ENCODE measurements at regions not wholly inside any gene's neighbourhood (a gene's known extent, or its start where the extent isn't known, plus 50 kb on each side); places are given as distances from the start of the nearest gene placed in this dataset.

DNA sequence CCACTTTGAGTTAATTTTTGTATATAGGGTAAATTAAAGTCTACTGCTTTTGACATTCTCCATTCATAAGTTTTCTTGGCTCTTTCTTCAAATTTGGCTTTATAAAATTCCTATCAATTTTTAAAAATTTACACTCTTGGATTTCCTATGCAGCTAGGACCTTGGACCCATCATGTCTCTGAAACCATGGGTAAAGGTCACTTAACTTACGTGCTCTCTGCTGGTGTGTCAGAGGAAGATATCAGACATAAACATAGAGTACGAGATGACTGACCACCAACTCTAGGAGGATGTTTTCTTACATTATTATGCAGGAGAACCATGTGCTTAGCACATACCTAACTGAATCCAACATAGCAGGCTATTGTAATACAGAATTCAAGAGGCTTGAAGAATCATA lies 62.5 kb upstream of the C1GALT1C1 start:
- DNase-seq: no peak

DNA sequence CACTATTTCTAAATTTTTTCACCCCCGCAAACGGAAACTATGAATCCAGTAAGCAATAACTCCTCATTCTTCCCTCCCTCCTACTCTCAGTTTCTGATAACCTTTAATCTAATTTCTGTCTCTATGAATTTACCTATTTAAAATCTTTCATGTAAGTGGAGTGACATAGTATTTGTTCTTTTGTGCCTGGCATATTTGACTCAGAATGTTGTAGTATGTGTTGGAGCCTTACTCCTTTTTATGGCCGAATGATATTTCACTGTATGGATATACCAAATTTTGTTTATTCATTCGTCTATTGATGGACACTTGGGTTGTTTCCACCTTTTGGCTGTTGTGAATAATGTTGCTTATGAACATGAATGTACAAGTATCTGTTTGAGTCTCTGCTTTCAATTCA lies 61.1 kb upstream of the C1GALT1C1 start:
- no peak for DNase-seq

DNA sequence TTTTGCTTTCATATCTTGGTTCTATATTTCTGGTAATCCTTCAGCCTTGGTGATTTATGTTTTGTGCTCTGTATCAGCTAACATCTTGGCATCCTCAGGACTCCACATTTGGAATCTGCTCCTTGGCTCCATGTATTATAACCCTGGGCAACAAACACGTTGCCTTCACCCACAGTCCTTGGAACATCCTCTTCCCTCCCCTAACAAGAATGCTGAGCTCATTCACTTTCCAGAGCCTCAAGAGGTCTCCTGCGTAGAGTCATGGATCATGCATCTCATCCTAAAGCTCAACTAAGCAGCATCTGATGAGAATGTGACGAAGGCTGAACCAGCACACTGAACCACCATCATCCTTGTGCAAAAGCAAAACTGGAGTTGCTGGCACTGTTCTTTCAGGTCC lies 60.5 kb upstream of the C1GALT1C1 start:
- no peak for DNase-seq

DNA sequence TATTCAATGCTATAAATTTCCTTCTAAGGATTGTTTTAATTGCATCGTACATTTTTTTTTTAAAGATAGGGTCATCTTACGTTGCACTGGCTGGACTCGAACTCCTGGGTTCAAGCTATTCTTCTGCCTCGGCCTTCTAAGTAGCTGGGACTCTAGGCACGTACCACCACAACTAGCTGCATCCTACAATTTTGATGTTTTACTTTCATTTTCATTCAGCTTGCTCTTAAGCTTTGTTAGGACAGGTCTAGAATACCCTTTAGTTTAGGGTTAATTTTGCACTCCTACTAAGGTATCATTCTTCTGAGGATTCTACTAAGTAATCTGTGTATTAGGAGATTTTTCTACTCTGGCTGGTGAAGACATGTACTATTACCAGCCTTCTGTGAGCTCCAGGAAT lies 50.2 kb upstream of the C1GALT1C1 start:
- peak in 1 of 5 donors; percentile 17 for DNase-seq
